ENCODE measurements at regions not wholly inside any gene's neighbourhood (a gene's known extent, or its start where the extent isn't known, plus 50 kb on each side); places are given as distances from the start of the nearest gene placed in this dataset.

DNA sequence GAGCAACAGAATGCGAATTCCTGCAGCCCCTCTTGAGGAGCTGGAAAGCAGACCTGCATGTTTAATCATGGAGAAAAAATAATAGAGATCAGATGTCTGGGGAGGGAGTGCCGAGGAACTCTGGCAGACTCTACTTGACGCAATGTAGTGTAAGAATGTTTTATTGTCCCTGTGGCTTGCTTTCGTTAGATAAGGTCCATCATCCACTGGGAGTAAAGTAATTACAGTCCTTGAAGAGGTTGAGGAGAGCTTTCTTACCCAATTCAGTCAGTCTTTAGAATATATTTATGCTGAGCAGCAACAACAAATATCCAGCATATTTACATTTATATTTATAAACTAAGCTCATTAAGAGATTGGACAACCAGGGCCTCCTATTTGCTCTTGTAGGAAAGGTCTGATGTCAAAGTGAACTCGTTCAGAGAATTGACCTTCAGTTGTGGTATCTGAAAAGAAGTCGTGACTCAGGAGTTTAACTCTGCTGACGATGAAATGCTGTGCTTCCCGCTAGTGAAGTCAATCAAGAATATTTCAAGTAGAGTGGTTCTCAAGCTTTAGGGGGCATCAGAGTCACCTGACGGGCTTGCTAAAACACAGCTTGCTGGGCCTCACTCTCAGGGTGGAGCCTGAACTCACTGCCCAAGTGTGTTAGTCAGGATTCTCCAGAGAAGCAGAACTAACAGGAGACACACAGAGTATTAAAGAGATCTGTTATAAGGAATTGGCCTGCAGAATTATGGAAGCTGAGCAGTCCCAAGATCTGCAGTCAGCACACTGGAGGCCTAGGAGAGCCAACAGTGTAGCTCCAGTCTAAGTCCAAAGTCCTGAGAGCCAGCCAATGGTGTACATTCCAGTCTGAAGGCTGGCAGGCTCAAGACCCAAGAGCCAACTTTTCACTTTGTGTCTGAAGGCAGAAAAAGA lies 139.3 kb upstream of the LMNTD1 start:
- Mint-ChIP-seq H3K4me1 (peaks cover 27 to 36% of the 10 kb centered on the region in 2 experiments), H3K36me3 (ENCODE audit: insufficient read depth in 1 of 3, low read depth in 3 of 3) (peaks cover 0 to 4% (median 0%) of the 10 kb centered on the region in 3 experiments; a peak in 2 of 7 replicates), H3K9me3 (peaks cover 4 to 5% of the 10 kb centered on the region in 2 experiments), H3K4me3 (peak overlapping the region in 1 of 2 experiments; percentile 54; a peak in 1 of 5 replicates), H3K27ac (peak overlapping the region in 2 of 3 experiments; percentile 16 to 91; a peak in 5 of 7 replicates), H3K27me3 (ENCODE audit: low read depth) (peaks cover under 1% of the 10 kb centered on the region; the same call in 1 of the 2 replicates)
- Histone ChIP-seq H3K4me2 (ENCODE audit: insufficient read depth, insufficient read length, low read length) (no peak overlapping the region), H2BK20ac (ENCODE audit: low read depth, low read length, poor library complexity, severe bottlenecking) (no peak overlapping the region), H2AK5ac (ENCODE audit: insufficient read length, low read length) (no peak overlapping the region), H3K56ac (ENCODE audit: insufficient read length, low read depth, low read length) (no peak overlapping the region), H4K5ac (ENCODE audit: insufficient read length, low read depth, low read length) (no peak overlapping the region), H3K4ac (ENCODE audit: low read depth, low read length) (no peak overlapping the region), H4K91ac (ENCODE audit: insufficient read length, low read depth, low read length) (no peak overlapping the region), H3K18ac (ENCODE audit: insufficient read length, low read depth, low read length) (no peak overlapping the region), H3T11ph (ENCODE audit: low read length) (no peak overlapping the region), H3K14ac (ENCODE audit: insufficient read depth, low read length) (no peak overlapping the region; the same call in 1 of the 2 replicates), H2BK12ac (ENCODE audit: insufficient read length, low read depth, low read length) (no peak overlapping the region), H3K27ac (ENCODE audit: insufficient read length, low read depth, low read length) (no peak overlapping the region), H3K23me2 (ENCODE audit: insufficient read length, low read depth, low read length, poor library complexity, severe bottlenecking) (no peaks in the 10 kb centered on the region), H3K9me3 (ENCODE audit: control insufficient read depth, low read depth, low read length) (no peaks in the 10 kb centered on the region), H2BK120ac (ENCODE audit: low read depth, low read length, poor library complexity, severe bottlenecking) (no peak overlapping the region), H2BK15ac (ENCODE audit: low read depth, low read length) (no peak overlapping the region), H3K79me1 (ENCODE audit: insufficient read depth, low read depth, low read length, poor library complexity, severe bottlenecking) (no peaks in the 10 kb centered on the region), H3K27me3 (ENCODE audit: insufficient read depth, low read length) (no peaks in the 10 kb centered on the region), H3K79me2 (ENCODE audit: insufficient read depth, low read length) (no peaks in the 10 kb centered on the region), H3K23ac (ENCODE audit: insufficient read length, low read depth, low read length) (no peak overlapping the region), H4K20me1 (ENCODE audit: control insufficient read depth, insufficient read depth, insufficient read length) (no peaks in the 10 kb centered on the region), H2BK5ac (ENCODE audit: insufficient read length, low read length) (no peak overlapping the region), H3K4me1 (ENCODE audit: insufficient read depth, low read length) (peaks cover 2% of the 10 kb centered on the region; the same call in 1 of the 2 replicates), H4K8ac (replicated peaks; ENCODE audit: insufficient read length, low read depth, low read length) (no peak overlapping the region), H3K9ac (ENCODE audit: extremely low read depth, insufficient read length, low read length) (no peak overlapping the region), H2AFZ (ENCODE audit: low read length) (no peak overlapping the region)
- WGBS (ENCODE audit: extremely low coverage, insufficient read length, low lambda C conversion rate), result no CpG with 5 or more reads among the region's 9 CpGs
- TF ChIP-seq, protein P1, sequence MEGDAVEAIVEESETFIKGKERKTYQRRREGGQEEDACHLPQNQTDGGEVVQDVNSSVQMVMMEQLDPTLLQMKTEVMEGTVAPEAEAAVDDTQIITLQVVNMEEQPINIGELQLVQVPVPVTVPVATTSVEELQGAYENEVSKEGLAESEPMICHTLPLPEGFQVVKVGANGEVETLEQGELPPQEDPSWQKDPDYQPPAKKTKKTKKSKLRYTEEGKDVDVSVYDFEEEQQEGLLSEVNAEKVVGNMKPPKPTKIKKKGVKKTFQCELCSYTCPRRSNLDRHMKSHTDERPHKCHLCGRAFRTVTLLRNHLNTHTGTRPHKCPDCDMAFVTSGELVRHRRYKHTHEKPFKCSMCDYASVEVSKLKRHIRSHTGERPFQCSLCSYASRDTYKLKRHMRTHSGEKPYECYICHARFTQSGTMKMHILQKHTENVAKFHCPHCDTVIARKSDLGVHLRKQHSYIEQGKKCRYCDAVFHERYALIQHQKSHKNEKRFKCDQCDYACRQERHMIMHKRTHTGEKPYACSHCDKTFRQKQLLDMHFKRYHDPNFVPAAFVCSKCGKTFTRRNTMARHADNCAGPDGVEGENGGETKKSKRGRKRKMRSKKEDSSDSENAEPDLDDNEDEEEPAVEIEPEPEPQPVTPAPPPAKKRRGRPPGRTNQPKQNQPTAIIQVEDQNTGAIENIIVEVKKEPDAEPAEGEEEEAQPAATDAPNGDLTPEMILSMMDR (conservative IDR thresholded peaks at IDR 0.05), result no peak
- no peak for DNase-seq
